Gastroesophageal sphincter (tissue), 3 donors: ENCODE measurements at regions not wholly inside any gene's neighbourhood (a gene's known extent, or its start where the extent isn't known, plus 50 kb on each side); places are given as distances from the start of the nearest gene placed in this dataset.

Experiments
- CTCF ChIP-seq, 4 experiments: fragments of 200-600 bp in 2 of 4; fragments of 450-650 bp in 2 of 4; sonication (generic) in 1 of 4; IDR thresholded peaks; one replicate each; pipeline ENCODE4 v1.5.1; 2017 to 2019; ENCODE audit warnings: antibody characterized with exemption in 4 of 4, mild to moderate bottlenecking in 2 of 4, moderate library complexity in 2 of 4
- EP300 ChIP-seq: sonication (generic); formaldehyde crosslinking; IDR thresholded peaks from one replicate; pipeline ENCODE4 v1.6.1; 2017; ENCODE audit warnings: antibody characterized with exemption, mild to moderate bottlenecking
- POLR2A ChIP-seq, 2 donors: fragments of 450-650 bp; IDR thresholded peaks; one replicate each; pipeline ENCODE4 v1.6.1; 2017; ENCODE audit warnings: antibody characterized with exemption in 2 of 2, mild to moderate bottlenecking in 2 of 2, moderate library complexity in 1 of 2
- POLR2AphosphoS5 ChIP-seq: sonication (generic); formaldehyde crosslinking; IDR thresholded peaks from one replicate; pipeline ENCODE4 v1.6.1; 2017; ENCODE audit warnings: antibody characterized with exemption

- TF ChIP-seq POLR2A (IDR thresholded peaks at IDR 0.05) (no peak), CTCF (IDR thresholded peaks at IDR 0.05) (no peak), POLR2AphosphoS5 (no peak), EP300 (no peak)
Observed at GRCh38 chr16:76749780-76750375, 441.1 kb upstream of the MON1B start.
